K562 (cell line): ENCODE measurements at regions not wholly inside any gene's neighbourhood (a gene's known extent, or its start where the extent isn't known, plus 50 kb on each side); places are given as distances from the start of the nearest gene placed in this dataset.

Source experiments
- ATAC-seq: fragments of 200-7000 bp; cut with Tn5 transposase; 3 replicates; pipeline ENCODE4 v1.9.1; 2020; ENCODE audit warnings: moderate library complexity
- BruUV-seq: library from RNA; stranded (reverse); fragments of 400-500 nt; replicated peaks from 2 replicates; lab custom pipeline; 2021; lab: Mats Ljungman, UMichigan
- CTCF ChIA-PET: fragments of 300-600 bp; formaldehyde crosslinking; extraction: SDS; loops from one replicate; lab custom pipeline; 2021; ENCODE audit warnings: low intra/inter-chr PET ratio; lab: Yijun Ruan, JAX
- POLR2A ChIA-PET: fragments of 300-600, 350-650 bp; sonication (Branson Sonifier 250); formaldehyde crosslinking; extraction: SDS; loops from one replicate; lab custom pipeline; 2021; ENCODE audit warnings: antibody characterized with exemption, inconsistent platforms; lab: Yijun Ruan, JAX
- DNase-seq, 4 experiments: peaks; one replicate each; pipeline versions ENCODE4 v3.0.0 to v3.0.0-alpha.2; 2011 to 2018; ENCODE audit warnings: low spot score in 3 of 4, mixed read lengths in 3 of 4; ENCODE audit errors: extremely low read depth in 1 of 4
- FAIRE-seq: peaks from 2 replicates; lab custom pipeline; 2011; peaks lifted over from hg19 to GRCh38; lab: Jason Lieb, UNC
- H2AFZ ChIP-seq: 2 replicates; pipeline ENCODE4 v1.6.0; 2011; ENCODE audit warnings: low read depth, low read length, control low read depth, inconsistent platforms
- H3K27ac ChIP-seq: fragments of 200-600 bp; 3 replicates; pipeline ENCODE4 v1.8.0; 2011; ENCODE audit warnings: low read depth, mild to moderate bottlenecking, control low read depth, inconsistent platforms, low read length, moderate library complexity, mixed read lengths; ENCODE audit errors: extremely low read depth
- H3K27me3 ChIP-seq, 2 experiments: fragments of 300-600 bp in 1 of 2; 2 replicates in 1 of 2; 3 replicates in 1 of 2; pipeline versions ENCODE4 v1.6.0 to v1.8.0; 2011; ENCODE audit warnings: inconsistent platforms in 2 of 2, low read length in 2 of 2, mild to moderate bottlenecking in 1 of 2, mixed read lengths in 1 of 2, moderate library complexity in 1 of 2; ENCODE audit not compliant: control insufficient read depth in 2 of 2, insufficient read depth in 2 of 2
- H3K36me3 ChIP-seq: fragments of 300-600 bp; 3 replicates; pipeline ENCODE4 v1.8.0; 2011; ENCODE audit warnings: mild to moderate bottlenecking, low read length, inconsistent platforms; ENCODE audit not compliant: control insufficient read depth, insufficient read depth
- H3K4me1 ChIP-seq, 2 experiments: fragments of 200-600 bp in 1 of 2; replicated peaks in 1 of 2; 2 replicates in 1 of 2; 3 replicates in 1 of 2; pipeline versions ENCODE4 v1.5.1 to v1.8.0; 2011; ENCODE audit warnings: inconsistent platforms in 2 of 2, low read length in 2 of 2, mild to moderate bottlenecking in 1 of 2, mixed read lengths in 1 of 2, moderate library complexity in 1 of 2; ENCODE audit not compliant: control insufficient read depth in 2 of 2, insufficient read depth in 2 of 2
- H3K4me2 ChIP-seq: 2 replicates; pipeline ENCODE4 v1.6.1; 2011; ENCODE audit warnings: low read length, control low read depth, inconsistent platforms, mixed read lengths; ENCODE audit not compliant: insufficient read depth
- H3K4me3 ChIP-seq: fragments of 200-600 bp; sonication (generic), shearing (Covaris generic); 2 replicates; pipeline ENCODE4 v1.5.1; 2016; ENCODE audit warnings: control low read depth, inconsistent platforms
- H3K79me2 ChIP-seq: fragments of 200-600 bp; 3 replicates; pipeline ENCODE4 v1.8.0; 2011; ENCODE audit warnings: low read length, inconsistent platforms; ENCODE audit not compliant: control insufficient read depth, insufficient read depth
- H3K9ac ChIP-seq, 2 experiments: 2 replicates each; pipeline versions ENCODE4 v1.6.0 to v1.6.1; 2011; ENCODE audit warnings: low read depth in 2 of 2, low read length in 2 of 2, control low read depth in 1 of 2, inconsistent platforms in 1 of 2, mild to moderate bottlenecking in 1 of 2, mixed read lengths in 1 of 2; ENCODE audit not compliant: insufficient read depth in 1 of 2
- H3K9me1 ChIP-seq: one replicate; pipeline ENCODE4 v1.6.0; 2011; ENCODE audit warnings: inconsistent platforms, mild to moderate bottlenecking, low read length, moderate library complexity; ENCODE audit not compliant: control insufficient read depth, insufficient read depth
- H3K9me3 ChIP-seq: replicated peaks from 2 replicates; pipeline ENCODE4 v1.5.1; 2011; ENCODE audit warnings: low read depth, low read length, inconsistent platforms; ENCODE audit not compliant: control insufficient read depth, insufficient read depth
- H4K20me1 ChIP-seq: replicated peaks from 2 replicates; pipeline ENCODE4 v1.6.1; 2011; ENCODE audit warnings: low read length, inconsistent platforms, mixed read lengths; ENCODE audit not compliant: control insufficient read depth, insufficient read depth
- C11orf30 ChIP-seq: fragments of 450-650 bp; IDR thresholded peaks from 2 replicates; pipeline ENCODE4 v1.6.1; 2016; ENCODE audit warnings: low read depth, mild to moderate bottlenecking
- DPF2 ChIP-seq: fragments of 450-650 bp; IDR thresholded peaks from 2 replicates; pipeline ENCODE4 v1.6.1; 2016
- GTF2A2 ChIP-seq: IDR thresholded peaks from 2 replicates; pipeline ENCODE4 v1.6.1; 2016; ENCODE audit warnings: mild to moderate bottlenecking, missing genetic modification characterization, missing compliant biosample characterization
- KDM2B ChIP-seq: fragments of 250-450 bp; sonication (Bioruptor Pico); IDR thresholded peaks from 2 replicates; pipeline ENCODE4 v1.8.0; 2021; ENCODE audit warnings: mild to moderate bottlenecking, moderate library complexity
- KDM5B ChIP-seq: fragments of 200-600 bp; sonication (generic); IDR thresholded peaks from 2 replicates; pipeline ENCODE4 v1.6.1; 2012; ENCODE audit warnings: low read depth, mild to moderate bottlenecking, moderate library complexity, low read length, control low read depth, inconsistent platforms; ENCODE audit not compliant: insufficient replicate concordance
- MAFF ChIP-seq: IDR thresholded peaks from 2 replicates; pipeline ENCODE4 v1.6.1; 2012; ENCODE audit warnings: low read length, improper control_type of control experiment
- MAFG ChIP-seq: fragments of 450-650 bp; conservative IDR thresholded peaks from 2 replicates; pipeline ENCODE4 v1.6.1; 2016; ENCODE audit warnings: missing genetic modification characterization, missing compliant biosample characterization
- MAFK ChIP-seq: IDR thresholded peaks from 2 replicates; pipeline ENCODE4 v1.6.1; 2011; ENCODE audit warnings: low read length, improper control_type of control experiment
- MTA2 ChIP-seq: fragments of 450-650 bp; IDR thresholded peaks from 2 replicates; pipeline ENCODE4 v1.6.1; 2016; ENCODE audit warnings: low read depth
- NELFE ChIP-seq: IDR thresholded peaks from 2 replicates; pipeline ENCODE4 v1.6.1; 2011; ENCODE audit warnings: mild to moderate bottlenecking; ENCODE audit not compliant: insufficient read depth, insufficient read length
- NONO ChIP-seq, 2 experiments: fragments of 200-400 bp in 1 of 2; fragments of 450-650 bp in 1 of 2; formaldehyde crosslinking in 1 of 2; IDR thresholded peaks; 2 replicates each; pipeline ENCODE4 v1.6.1; 2017; ENCODE audit warnings: low read depth in 2 of 2, mild to moderate bottlenecking in 2 of 2, moderate library complexity in 2 of 2, low read length in 1 of 2
- PTBP1 ChIP-seq: fragments of 200-400 bp; formaldehyde crosslinking; IDR thresholded peaks from 2 replicates; pipeline ENCODE4 v1.6.1; 2017; ENCODE audit warnings: low read depth, low read length
- ZNF224 ChIP-seq: sonication (generic); formaldehyde crosslinking; IDR thresholded peaks from 2 replicates; pipeline ENCODE4 v1.8.0; 2022; ENCODE audit warnings: mild to moderate bottlenecking, missing genetic modification reagents
- ZNF316 ChIP-seq: fragments of 450-650 bp; IDR thresholded peaks from 2 replicates; pipeline ENCODE4 v1.6.1; 2016
- WGBS: fragments of 100-300 bp; shearing (Covaris generic); methylation state at CpG from one replicate; pipeline ENCODE4 v1.1.6; 2016; ENCODE audit warnings: low coverage, mixed read lengths; ENCODE audit not compliant: insufficient coverage; ENCODE audit errors: missing lambda C conversion rate; 5-methylcytosine and 5-hydroxymethylcytosine counted together
- in situ Hi-C: fragments of 300-500 bp; cut with MboI; formaldehyde crosslinking; loops from 4 replicates; pipeline ENCODE4 v1.15.0; 2018; ENCODE audit warnings: inconsistent platforms, mixed read lengths
- intact Hi-C: fragments of 100-400 bp; cut with micrococcal nuclease; formaldehyde crosslinking; loops from 2 replicates; pipeline ENCODE4 v1.14.2; 2022
- TF ChIP-seq, protein P1 (sequence below): IDR thresholded peaks from 3 replicates; pipeline ENCODE4 v1.6.1; 2011; ENCODE audit warnings: borderline replicate concordance, mild to moderate bottlenecking; ENCODE audit not compliant: insufficient read length, insufficient read depth
- TF ChIP-seq, protein P2 (sequence below): sonication (generic); formaldehyde crosslinking; IDR thresholded peaks from 2 replicates; pipeline ENCODE4 v1.9.0; 2022; ENCODE audit warnings: mild to moderate bottlenecking, missing genetic modification reagents
- TF ChIP-seq, protein P3 (sequence below): fragments of 250-450 bp; sonication (Bioruptor Pico); IDR thresholded peaks from 2 replicates; pipeline ENCODE4 v1.8.0; 2021; ENCODE audit warnings: borderline replicate concordance, mild to moderate bottlenecking, moderate library complexity; ENCODE audit not compliant: poor library complexity, severe bottlenecking
- TF ChIP-seq, protein P4 (sequence below): fragments of 250-450 bp; sonication (Bioruptor Pico); IDR thresholded peaks from 2 replicates; pipeline ENCODE4 v1.6.1; 2021; ENCODE audit warnings: mild to moderate bottlenecking
- TF ChIP-seq, protein P5 (sequence below): fragments of 450-650 bp; IDR thresholded peaks from 2 replicates; pipeline ENCODE4 v1.7.0; 2016; ENCODE audit warnings: borderline replicate concordance

DNA sequence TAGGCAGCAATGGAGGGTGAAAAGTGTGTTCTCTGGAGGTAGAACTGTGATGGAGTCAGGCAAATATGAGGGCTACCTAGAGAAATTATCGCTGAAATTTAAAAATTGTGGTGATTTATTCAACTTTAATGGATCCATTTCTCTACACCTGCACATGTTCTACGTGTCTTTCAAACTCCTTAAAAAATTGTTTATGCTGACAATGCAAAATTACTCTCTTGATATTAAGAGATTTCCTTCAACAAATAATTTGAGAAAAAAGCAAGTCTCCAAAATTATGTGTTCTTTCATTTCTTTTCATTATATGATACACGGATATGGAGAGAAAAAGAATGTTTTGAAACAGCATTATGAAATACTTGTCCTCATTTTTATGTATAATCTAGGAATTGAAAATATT lies 1151.4 kb upstream of the PABPC4L start:
- Histone ChIP-seq H3K27ac (no peak overlapping the region), H4K20me1 (no peaks in the 10 kb centered on the region), H3K9me1 (no peaks in the 10 kb centered on the region), H3K79me2 (no peaks in the 10 kb centered on the region), H3K4me3 (no peak overlapping the region), H3K4me2 (no peak overlapping the region), H3K9me3 (no peaks in the 10 kb centered on the region), H3K27me3 (no peaks in the 10 kb centered on the region), H3K9ac (no peak overlapping the region), H2AFZ (no peak overlapping the region), H3K36me3 (no peaks in the 10 kb centered on the region), H3K4me1 (no peaks in the 10 kb centered on the region)
- FAIRE-seq = no peak
- TF ChIP-seq, protein P1, sequence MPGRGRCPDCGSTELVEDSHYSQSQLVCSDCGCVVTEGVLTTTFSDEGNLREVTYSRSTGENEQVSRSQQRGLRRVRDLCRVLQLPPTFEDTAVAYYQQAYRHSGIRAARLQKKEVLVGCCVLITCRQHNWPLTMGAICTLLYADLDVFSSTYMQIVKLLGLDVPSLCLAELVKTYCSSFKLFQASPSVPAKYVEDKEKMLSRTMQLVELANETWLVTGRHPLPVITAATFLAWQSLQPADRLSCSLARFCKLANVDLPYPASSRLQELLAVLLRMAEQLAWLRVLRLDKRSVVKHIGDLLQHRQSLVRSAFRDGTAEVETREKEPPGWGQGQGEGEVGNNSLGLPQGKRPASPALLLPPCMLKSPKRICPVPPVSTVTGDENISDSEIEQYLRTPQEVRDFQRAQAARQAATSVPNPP = no peak
- TF ChIP-seq KDM2B (no peak), NONO (IDR thresholded peaks at IDR 0.05; ENCODE audit: low read depth in 2 of 2, low read length in 1 of 2) (no peak), PTBP1 (no peak), NELFE (no peak), C11orf30 (peak; percentile 58; the same call in 1 of the 2 replicates), ZNF316 (peak; percentile 88), DPF2 (no peak), MTA2 (no peak), ZNF224 (CRISPR knock-in tag) (no peak), KDM5B (no peak), MAFK (peak; percentile 94), GTF2A2 (tag) (no peak), MAFG (tag) (peak; percentile 73), MAFF (peak; percentile 91)
- TF ChIP-seq, protein P2, sequence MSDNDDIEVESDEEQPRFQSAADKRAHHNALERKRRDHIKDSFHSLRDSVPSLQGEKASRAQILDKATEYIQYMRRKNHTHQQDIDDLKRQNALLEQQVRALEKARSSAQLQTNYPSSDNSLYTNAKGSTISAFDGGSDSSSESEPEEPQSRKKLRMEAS (CRISPR knock-in tag) = no peak
- TF ChIP-seq, protein P3, sequence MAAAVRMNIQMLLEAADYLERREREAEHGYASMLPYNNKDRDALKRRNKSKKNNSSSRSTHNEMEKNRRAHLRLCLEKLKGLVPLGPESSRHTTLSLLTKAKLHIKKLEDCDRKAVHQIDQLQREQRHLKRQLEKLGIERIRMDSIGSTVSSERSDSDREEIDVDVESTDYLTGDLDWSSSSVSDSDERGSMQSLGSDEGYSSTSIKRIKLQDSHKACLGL = no peak
- TF ChIP-seq, protein P4, sequence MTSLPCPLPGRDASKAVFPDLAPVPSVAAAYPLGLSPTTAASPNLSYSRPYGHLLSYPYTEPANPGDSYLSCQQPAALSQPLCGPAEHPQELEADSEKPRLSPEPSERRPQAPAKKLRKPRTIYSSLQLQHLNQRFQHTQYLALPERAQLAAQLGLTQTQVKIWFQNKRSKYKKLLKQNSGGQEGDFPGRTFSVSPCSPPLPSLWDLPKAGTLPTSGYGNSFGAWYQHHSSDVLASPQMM = no peak
- TF ChIP-seq, protein P5, sequence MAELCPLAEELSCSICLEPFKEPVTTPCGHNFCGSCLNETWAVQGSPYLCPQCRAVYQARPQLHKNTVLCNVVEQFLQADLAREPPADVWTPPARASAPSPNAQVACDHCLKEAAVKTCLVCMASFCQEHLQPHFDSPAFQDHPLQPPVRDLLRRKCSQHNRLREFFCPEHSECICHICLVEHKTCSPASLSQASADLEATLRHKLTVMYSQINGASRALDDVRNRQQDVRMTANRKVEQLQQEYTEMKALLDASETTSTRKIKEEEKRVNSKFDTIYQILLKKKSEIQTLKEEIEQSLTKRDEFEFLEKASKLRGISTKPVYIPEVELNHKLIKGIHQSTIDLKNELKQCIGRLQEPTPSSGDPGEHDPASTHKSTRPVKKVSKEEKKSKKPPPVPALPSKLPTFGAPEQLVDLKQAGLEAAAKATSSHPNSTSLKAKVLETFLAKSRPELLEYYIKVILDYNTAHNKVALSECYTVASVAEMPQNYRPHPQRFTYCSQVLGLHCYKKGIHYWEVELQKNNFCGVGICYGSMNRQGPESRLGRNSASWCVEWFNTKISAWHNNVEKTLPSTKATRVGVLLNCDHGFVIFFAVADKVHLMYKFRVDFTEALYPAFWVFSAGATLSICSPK = no peak
- WGBS = 0% methylated on average over 3 of the region's 3 CpGs
- ChIA-PET CTCF (no interaction called here), POLR2A (no interaction called here)
- intact Hi-C loops (no loop called here), in situ Hi-C loops (no loop called here)
- no peak for ATAC-seq
- BruUV-seq = no TSS peak
- no peak for DNase-seq
